ENCODE measurements at regions not wholly inside any gene's neighbourhood (a gene's known extent, or its start where the extent isn't known, plus 50 kb on each side); places are given as distances from the start of the nearest gene placed in this dataset.

DNA sequence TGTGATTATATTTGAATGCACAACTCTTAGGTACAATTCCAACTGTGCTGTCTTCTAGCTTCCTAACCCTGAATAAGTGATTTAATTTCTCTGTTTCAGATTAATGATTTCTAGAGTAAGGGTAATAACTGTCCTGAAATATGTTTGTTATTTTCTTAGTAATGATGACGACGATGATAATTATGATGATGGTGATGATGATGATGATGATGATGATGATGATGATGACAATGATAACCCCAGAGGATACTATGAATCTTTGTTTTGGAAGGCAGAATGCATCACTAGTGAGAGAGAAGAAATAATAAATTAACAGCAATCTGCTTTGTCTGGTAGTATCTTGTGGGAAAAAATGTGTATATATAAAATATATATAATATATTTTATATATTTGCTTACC, 317.1 kb upstream of the CDH8 start:
- intact Hi-C loops (cut with DNase I; ENCODE audit: low total_unique reads): no loop called here
- H3K27me3 ChIP-seq: no peaks in the 10 kb centered on the region
- DNase-seq: no peak
- no peak overlapping the region for H3K27ac ChIP-seq
- TF ChIP-seq POLR2A (IDR thresholded peaks at IDR 0.05): no peak
- TF ChIP-seq, protein P1, sequence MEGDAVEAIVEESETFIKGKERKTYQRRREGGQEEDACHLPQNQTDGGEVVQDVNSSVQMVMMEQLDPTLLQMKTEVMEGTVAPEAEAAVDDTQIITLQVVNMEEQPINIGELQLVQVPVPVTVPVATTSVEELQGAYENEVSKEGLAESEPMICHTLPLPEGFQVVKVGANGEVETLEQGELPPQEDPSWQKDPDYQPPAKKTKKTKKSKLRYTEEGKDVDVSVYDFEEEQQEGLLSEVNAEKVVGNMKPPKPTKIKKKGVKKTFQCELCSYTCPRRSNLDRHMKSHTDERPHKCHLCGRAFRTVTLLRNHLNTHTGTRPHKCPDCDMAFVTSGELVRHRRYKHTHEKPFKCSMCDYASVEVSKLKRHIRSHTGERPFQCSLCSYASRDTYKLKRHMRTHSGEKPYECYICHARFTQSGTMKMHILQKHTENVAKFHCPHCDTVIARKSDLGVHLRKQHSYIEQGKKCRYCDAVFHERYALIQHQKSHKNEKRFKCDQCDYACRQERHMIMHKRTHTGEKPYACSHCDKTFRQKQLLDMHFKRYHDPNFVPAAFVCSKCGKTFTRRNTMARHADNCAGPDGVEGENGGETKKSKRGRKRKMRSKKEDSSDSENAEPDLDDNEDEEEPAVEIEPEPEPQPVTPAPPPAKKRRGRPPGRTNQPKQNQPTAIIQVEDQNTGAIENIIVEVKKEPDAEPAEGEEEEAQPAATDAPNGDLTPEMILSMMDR (IDR thresholded peaks at IDR 0.05): no peak
- no peaks in the 10 kb centered on the region for H3K9me3 ChIP-seq
- H3K36me3 ChIP-seq: no peaks in the 10 kb centered on the region
- no peak overlapping the region for H3K4me3 ChIP-seq
- H3K4me1 ChIP-seq: no peaks in the 10 kb centered on the region

DNA sequence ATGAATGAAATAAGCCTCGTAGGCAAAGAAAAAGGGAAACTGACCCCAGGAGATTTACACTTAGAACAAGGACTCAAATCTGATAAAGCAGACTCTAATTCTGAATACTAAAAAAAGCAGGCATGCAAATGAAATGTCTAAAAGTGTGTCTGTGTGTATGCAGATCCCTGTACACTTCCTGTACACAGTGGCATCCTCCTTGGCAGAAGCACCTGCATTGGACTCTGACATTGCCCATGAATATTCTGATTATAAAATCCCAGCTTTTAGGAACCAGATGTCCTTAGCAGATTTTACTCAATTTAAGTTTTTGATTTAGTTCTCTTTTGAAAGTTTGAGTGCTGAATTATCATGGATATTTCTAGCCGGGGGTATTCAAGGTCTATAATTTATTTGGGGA, 306.0 kb upstream of the CDH8 start:
- Histone ChIP-seq H3K36me3 (no peaks in the 10 kb centered on the region), H3K4me3 (no peak overlapping the region), H3K27me3 (no peaks in the 10 kb centered on the region), H3K27ac (no peak overlapping the region), H3K4me1 (no peaks in the 10 kb centered on the region), H3K9me3 (no peaks in the 10 kb centered on the region)
- intact Hi-C loops (cut with DNase I; ENCODE audit: low total_unique reads): no loop called here
- TF ChIP-seq, protein P1 (IDR thresholded peaks at IDR 0.05): no peak
- no peak for TF ChIP-seq POLR2A (IDR thresholded peaks at IDR 0.05)
- DNase-seq: no peak

DNA sequence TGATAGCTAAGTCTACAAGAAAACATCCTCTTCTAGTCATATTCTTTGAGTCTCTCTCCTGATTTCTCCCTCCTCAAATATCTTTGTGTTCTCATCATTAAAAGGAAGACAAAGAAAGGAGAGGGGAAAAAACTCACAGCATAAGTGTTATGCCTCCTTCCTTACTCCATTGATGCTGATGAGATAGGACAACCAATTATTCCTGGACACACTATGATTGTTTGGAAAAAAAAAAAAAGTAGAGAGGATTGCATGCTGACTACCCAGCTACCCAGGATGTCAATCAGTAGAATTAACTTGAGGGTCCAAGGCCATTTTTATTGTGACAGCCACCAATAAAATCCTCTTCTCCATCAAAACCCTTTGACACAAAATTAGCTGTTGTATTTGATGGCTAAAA, 299.1 kb upstream of the CDH8 start:
- TF ChIP-seq, protein P1 (IDR thresholded peaks at IDR 0.05): no peak
- no peak for TF ChIP-seq POLR2A (IDR thresholded peaks at IDR 0.05)
- intact Hi-C loops (cut with DNase I; ENCODE audit: low total_unique reads): no loop called here
- no peaks in the 10 kb centered on the region for H3K27me3 ChIP-seq
- H3K27ac ChIP-seq: no peak overlapping the region
- H3K4me1 ChIP-seq: no peaks in the 10 kb centered on the region
- no peak overlapping the region for H3K4me3 ChIP-seq
- DNase-seq: no peak
- H3K9me3 ChIP-seq: no peaks in the 10 kb centered on the region
- no peaks in the 10 kb centered on the region for H3K36me3 ChIP-seq

DNA sequence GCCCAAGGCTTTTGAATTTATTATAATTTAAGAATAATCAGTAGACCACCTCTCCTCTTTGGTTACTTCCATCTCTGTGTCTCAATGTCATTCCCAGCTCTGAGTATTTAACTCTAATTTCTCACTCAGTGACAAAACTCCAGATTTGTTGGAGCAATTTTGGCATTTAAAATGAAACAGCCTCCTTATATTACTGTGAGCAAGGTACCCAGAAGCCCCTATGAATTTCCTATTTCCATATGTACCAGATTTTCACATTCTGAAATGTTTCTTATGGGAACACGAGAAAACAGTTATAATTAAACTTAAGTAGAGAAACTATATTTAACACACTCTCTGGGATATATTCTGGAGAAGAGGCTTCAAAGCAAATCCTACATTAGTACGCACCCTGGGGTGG, 285.4 kb upstream of the CDH8 start:
- Histone ChIP-seq H3K4me1 (no peaks in the 10 kb centered on the region), H3K36me3 (no peaks in the 10 kb centered on the region), H3K9me3 (no peaks in the 10 kb centered on the region), H3K4me3 (no peak overlapping the region), H3K27ac (no peak overlapping the region), H3K27me3 (no peaks in the 10 kb centered on the region)
- intact Hi-C loops (cut with DNase I; ENCODE audit: low total_unique reads): no loop called here
- DNase-seq: no peak
- TF ChIP-seq, protein P1 (IDR thresholded peaks at IDR 0.05): no peak
- TF ChIP-seq POLR2A (IDR thresholded peaks at IDR 0.05): no peak

DNA sequence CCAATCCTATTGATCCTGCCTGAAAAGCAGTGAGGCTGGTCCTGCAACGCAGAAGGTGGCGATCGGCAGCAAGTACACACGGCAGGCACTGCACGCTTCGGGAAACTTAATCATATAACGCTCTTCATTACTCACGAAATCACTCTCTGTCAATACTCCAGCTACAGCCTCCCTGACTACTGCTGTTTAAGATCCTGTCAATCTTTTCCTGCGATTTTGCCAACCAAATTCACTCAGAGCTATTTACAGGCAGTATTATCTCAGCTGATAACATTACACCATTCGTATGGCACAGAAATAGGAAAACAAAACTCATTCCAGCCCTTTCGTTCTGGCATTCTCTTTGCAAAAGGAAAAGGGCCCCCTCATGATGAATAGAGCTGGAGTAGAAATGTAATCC, 262.4 kb upstream of the CDH8 start:
- Histone ChIP-seq H3K4me3 (no peak overlapping the region), H3K27me3 (no peaks in the 10 kb centered on the region), H3K36me3 (no peaks in the 10 kb centered on the region), H3K27ac (no peak overlapping the region), H3K9me3 (no peaks in the 10 kb centered on the region), H3K4me1 (no peaks in the 10 kb centered on the region)
- intact Hi-C loops (cut with DNase I; ENCODE audit: low total_unique reads): no loop called here
- DNase-seq: no peak
- TF ChIP-seq POLR2A (IDR thresholded peaks at IDR 0.05): no peak
- TF ChIP-seq, protein P1 (IDR thresholded peaks at IDR 0.05): no peak

Measured in uterus (tissue), 3 donors.